ENCODE measurements at regions not wholly inside any gene's neighbourhood (a gene's known extent, or its start where the extent isn't known, plus 50 kb on each side); places are given as distances from the start of the nearest gene placed in this dataset.

DNA sequence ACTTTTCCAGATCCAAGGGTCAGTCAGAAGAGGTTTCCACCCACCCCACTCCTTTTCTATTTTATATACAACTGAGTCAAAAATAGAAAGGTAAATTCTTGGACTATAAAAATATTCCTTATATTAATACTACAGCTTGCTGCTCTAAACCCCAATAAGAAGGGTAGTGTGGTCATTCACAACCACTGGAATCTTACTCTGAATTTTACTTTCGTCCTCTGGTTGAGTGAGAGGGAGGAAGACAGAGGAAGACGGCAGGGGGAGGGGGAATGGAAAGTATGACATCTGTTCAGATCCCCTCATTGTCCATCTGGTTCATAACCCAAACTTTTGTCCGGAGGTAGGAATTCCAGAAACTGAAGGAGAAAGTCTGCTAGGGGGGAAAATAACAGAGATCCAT is 67.2 kb downstream of the MAF start:
- TF ChIP-seq, protein P1, sequence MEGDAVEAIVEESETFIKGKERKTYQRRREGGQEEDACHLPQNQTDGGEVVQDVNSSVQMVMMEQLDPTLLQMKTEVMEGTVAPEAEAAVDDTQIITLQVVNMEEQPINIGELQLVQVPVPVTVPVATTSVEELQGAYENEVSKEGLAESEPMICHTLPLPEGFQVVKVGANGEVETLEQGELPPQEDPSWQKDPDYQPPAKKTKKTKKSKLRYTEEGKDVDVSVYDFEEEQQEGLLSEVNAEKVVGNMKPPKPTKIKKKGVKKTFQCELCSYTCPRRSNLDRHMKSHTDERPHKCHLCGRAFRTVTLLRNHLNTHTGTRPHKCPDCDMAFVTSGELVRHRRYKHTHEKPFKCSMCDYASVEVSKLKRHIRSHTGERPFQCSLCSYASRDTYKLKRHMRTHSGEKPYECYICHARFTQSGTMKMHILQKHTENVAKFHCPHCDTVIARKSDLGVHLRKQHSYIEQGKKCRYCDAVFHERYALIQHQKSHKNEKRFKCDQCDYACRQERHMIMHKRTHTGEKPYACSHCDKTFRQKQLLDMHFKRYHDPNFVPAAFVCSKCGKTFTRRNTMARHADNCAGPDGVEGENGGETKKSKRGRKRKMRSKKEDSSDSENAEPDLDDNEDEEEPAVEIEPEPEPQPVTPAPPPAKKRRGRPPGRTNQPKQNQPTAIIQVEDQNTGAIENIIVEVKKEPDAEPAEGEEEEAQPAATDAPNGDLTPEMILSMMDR (IDR thresholded peaks at IDR 0.05): no peak
- no peak for TF ChIP-seq POLR2A (IDR thresholded peaks at IDR 0.05)

Measured in body of pancreas (tissue), 4 donors.